HFFc6 (cell line): ENCODE measurements at regions not wholly inside any gene's neighbourhood (a gene's known extent, or its start where the extent isn't known, plus 50 kb on each side); places are given as distances from the start of the nearest gene placed in this dataset.
"Not testable (repeated sequence)": the region's sequence is repeated elsewhere in the genome, so short reads cannot be mapped to it uniquely, and the experiment has no call there.

ENCODE experiments used
- DNase-seq: peaks from one replicate; pipeline ENCODE4 v3.0.0-alpha.2; 2018
- H3K27ac Mint-ChIP-seq: 2 replicates; pipeline ENCODE4 v1.8.0; 2020; ENCODE audit warnings: mild to moderate bottlenecking, mixed read lengths
- H3K27me3 Mint-ChIP-seq: 2 replicates; pipeline ENCODE4 v1.8.0; 2021; ENCODE audit warnings: mild to moderate bottlenecking, moderate library complexity, mixed read lengths; ENCODE audit not compliant: insufficient read depth
- H3K36me3 Mint-ChIP-seq: 2 replicates; pipeline ENCODE4 v1.8.0; 2021; ENCODE audit warnings: low read depth, mixed read lengths
- H3K4me1 Mint-ChIP-seq: 2 replicates; pipeline ENCODE4 v1.8.0; 2020; ENCODE audit warnings: low read depth, mixed read lengths
- H3K4me3 Mint-ChIP-seq: 2 replicates; pipeline ENCODE4 v1.8.0; 2020; ENCODE audit warnings: mild to moderate bottlenecking, moderate library complexity, mixed read lengths
- H3K9me3 Mint-ChIP-seq: 2 replicates; pipeline ENCODE4 v1.8.0; 2020; ENCODE audit warnings: mild to moderate bottlenecking, mixed read lengths
- CTCF ChIP-seq: fragments of 200-600 bp; sonication (generic); IDR thresholded peaks from 2 replicates; pipeline ENCODE4 v1.5.0; 2021; ENCODE audit warnings: antibody characterized with exemption, mild to moderate bottlenecking

DNA sequence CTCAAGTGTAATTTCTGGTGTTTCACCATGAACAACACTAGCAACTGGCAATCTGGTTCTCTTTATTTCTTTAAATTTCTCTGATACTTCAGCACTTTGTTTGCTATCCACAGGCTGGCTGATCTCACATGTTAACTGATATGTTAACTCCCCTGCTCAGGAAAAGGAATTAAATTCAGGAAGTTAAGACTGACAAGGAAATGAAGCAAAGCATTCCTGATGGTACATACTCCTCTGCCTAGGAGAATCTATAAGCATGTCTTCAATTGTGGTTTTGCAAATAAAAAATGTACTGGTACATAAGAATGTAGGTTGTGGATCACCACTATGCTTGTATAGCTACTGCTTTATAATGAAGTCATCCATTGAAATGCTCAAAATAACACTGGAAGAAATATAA lies 1119.2 kb upstream of the INTU start:
- Mint-ChIP-seq H3K27me3 (no peaks in the 10 kb centered on the region), H3K9me3 (peaks cover 3% of the 10 kb centered on the region; the same call in 1 of the 2 replicates), H3K4me1 (no peaks in the 10 kb centered on the region), H3K4me3 (no peak overlapping the region), H3K27ac (no peak overlapping the region), H3K36me3 (no peaks in the 10 kb centered on the region)
- no peak for TF ChIP-seq CTCF
- DNase-seq: no peak

DNA sequence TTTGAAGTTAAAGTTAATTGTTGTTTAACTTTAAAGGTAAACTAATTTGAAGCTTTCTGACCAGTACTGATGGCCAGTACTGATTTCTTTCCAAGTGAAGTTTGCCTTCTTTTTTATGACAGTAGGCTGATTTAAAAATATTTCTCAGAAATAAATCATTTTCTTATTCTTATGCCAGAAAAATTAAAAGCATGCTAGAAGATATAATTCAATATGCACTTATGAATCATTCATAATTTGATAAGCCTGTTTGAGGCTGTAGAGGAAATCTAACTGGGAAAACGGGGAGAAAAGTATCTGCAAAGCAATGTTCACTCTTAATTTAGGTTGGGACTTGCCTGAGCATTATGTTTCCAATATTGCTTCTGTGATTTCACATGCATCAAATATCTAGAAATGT lies 1112.0 kb upstream of the INTU start:
- H3K36me3 Mint-ChIP-seq: no peaks in the 10 kb centered on the region
- peaks cover 20% of the 10 kb centered on the region for H3K9me3 Mint-ChIP-seq
- H3K27ac Mint-ChIP-seq: no peak overlapping the region
- no peak for DNase-seq
- no peak for TF ChIP-seq CTCF
- no peak overlapping the region for H3K4me3 Mint-ChIP-seq
- no peaks in the 10 kb centered on the region for H3K4me1 Mint-ChIP-seq
- no peaks in the 10 kb centered on the region for H3K27me3 Mint-ChIP-seq

DNA sequence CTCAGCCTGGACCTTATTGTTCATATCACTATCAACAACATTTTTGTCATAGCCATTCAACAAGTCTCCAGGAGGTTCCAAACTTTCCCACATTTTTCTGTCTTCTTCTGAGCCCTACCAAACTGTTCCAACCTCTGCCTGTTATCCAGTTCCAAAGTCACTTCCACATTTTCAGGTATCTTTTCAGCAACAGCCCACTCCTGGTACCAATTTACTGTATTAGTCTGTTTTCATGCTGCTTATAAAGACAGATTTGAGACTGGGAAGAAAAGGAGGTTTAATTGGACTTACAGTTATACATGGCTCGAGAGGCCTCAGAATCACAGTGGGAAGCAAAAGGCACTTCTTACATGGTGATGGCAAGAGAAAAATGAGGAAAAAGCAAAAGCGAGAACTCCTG lies 1107.4 kb upstream of the INTU start:
- not testable (repeated sequence) for H3K27me3 Mint-ChIP-seq, H3K36me3 Mint-ChIP-seq, H3K27ac Mint-ChIP-seq, DNase-seq, H3K4me3 Mint-ChIP-seq, H3K4me1 Mint-ChIP-seq
- peaks cover 24% of the 10 kb centered on the region for H3K9me3 Mint-ChIP-seq

GRCh38 chr4:126526335-126526734 lies 1106.4 kb upstream of the INTU start:
- DNase-seq: no peak
- H3K36me3 Mint-ChIP-seq: no peaks in the 10 kb centered on the region
- H3K27me3 Mint-ChIP-seq: no peaks in the 10 kb centered on the region
- no peak overlapping the region for H3K27ac Mint-ChIP-seq
- peaks cover 24% of the 10 kb centered on the region for H3K9me3 Mint-ChIP-seq
- TF ChIP-seq CTCF: no peak
- H3K4me1 Mint-ChIP-seq: no peaks in the 10 kb centered on the region
- no peak overlapping the region for H3K4me3 Mint-ChIP-seq

- Mint-ChIP-seq H3K4me1 (no peaks in the 10 kb centered on the region), H3K27me3 (no peaks in the 10 kb centered on the region), H3K4me3 (no peak overlapping the region), H3K36me3 (no peaks in the 10 kb centered on the region), H3K27ac (no peak overlapping the region), H3K9me3 (peaks cover 14% of the 10 kb centered on the region)
- TF ChIP-seq CTCF: no peak
- DNase-seq: no peak
These were observed 1102.8 kb upstream of the INTU start for GRCh38 chr4:126529997-126530396.

DNA sequence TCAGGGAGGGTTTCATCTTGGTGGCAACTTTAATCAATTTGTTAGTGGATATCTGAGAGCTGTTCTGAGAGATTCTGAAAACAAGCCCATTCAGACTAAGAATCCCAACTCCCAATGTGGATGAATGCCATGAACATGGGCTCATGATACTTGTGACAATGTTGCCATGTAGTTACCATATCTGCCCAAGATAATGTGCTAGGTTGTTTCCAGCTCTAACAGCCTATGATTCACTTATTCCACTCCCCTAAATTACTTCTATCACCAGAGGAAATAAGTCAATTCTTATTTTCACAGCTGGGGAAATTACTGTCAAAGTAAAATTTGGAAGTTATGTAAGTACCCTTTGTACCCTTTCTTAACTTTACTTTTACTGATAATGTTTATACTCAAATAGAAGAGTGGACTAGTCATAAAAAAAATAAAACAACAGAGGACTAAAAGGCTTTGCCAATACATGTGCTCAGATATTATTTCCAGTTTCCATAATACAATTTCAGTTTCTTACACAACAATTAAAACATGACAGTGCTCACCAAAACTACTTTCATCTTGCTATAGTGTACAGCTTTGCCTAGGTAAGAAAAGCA lies 1101.7 kb upstream of the INTU start:
- no peak overlapping the region for H3K27ac Mint-ChIP-seq
- DNase-seq: no peak
- H3K27me3 Mint-ChIP-seq: no peaks in the 10 kb centered on the region
- no peaks in the 10 kb centered on the region for H3K36me3 Mint-ChIP-seq
- H3K4me1 Mint-ChIP-seq: no peaks in the 10 kb centered on the region
- peaks cover 4% of the 10 kb centered on the region; the same call in 1 of the 2 replicates for H3K9me3 Mint-ChIP-seq
- no peak for TF ChIP-seq CTCF
- no peak overlapping the region for H3K4me3 Mint-ChIP-seq
